Psoas muscle (tissue), 7 donors: ENCODE measurements at regions not wholly inside any gene's neighbourhood (a gene's known extent, or its start where the extent isn't known, plus 50 kb on each side); places are given as distances from the start of the nearest gene placed in this dataset.

ENCODE experiments used
- ATAC-seq, 4 donors: fragments of 200-7000 bp; cut with Tn5 transposase; one replicate each; pipeline ENCODE4 v1.9.1; 2020; ENCODE audit warnings: moderate library complexity in 3 of 4, mild to moderate bottlenecking in 2 of 4
- DNase-seq, 2 donors: peaks; one replicate each; pipeline ENCODE4 v3.0.0-alpha.2; 2020
- H3K27ac ChIP-seq: fragments of 200-600 bp; one replicate; pipeline ENCODE4 v1.8.0; 2022
- H3K27me3 ChIP-seq, 3 donors: fragments of 200-600 bp in 1 of 3; one replicate each; pipeline versions ENCODE4 v1.6.1 to v1.8.0; 2013 to 2022; ENCODE audit warnings: low read length in 2 of 3, mild to moderate bottlenecking in 2 of 3, moderate library complexity in 1 of 3; ENCODE audit not compliant: insufficient read depth in 3 of 3
- H3K36me3 ChIP-seq, 2 donors: fragments of 200-600 bp in 1 of 2; one replicate each; pipeline versions ENCODE4 v1.6.1 to v1.8.0; 2013 to 2022; ENCODE audit warnings: low read depth in 1 of 2, mild to moderate bottlenecking in 1 of 2, moderate library complexity in 1 of 2; ENCODE audit not compliant: insufficient read depth in 1 of 2
- H3K4me1 ChIP-seq: fragments of 200-600 bp; one replicate; pipeline ENCODE4 v1.8.0; 2022
- H3K4me3 ChIP-seq: fragments of 200-600 bp; one replicate; pipeline ENCODE4 v1.8.0; 2022; ENCODE audit warnings: mild to moderate bottlenecking
- H3K9me3 ChIP-seq: fragments of 200-600 bp; one replicate; pipeline ENCODE4 v1.8.0; 2022
- CTCF ChIP-seq: fragments of 200-600 bp; IDR thresholded peaks from one replicate; pipeline ENCODE4 v1.8.0; 2022; ENCODE audit warnings: antibody characterized with exemption
- WGBS, 3 donors: extraction: QIAGEN DNeasy Blood & Tissue Kit; methylation state at CpG; one replicate each; pipeline versions ENCODE4 v1.1.6 to v1.1.7; 2013; 5-methylcytosine and 5-hydroxymethylcytosine counted together
- intact Hi-C, 2 donors: fragments of 100-400 bp; cut with DNase I; formaldehyde crosslinking; loops; one replicate each; pipeline versions ENCODE4 v1.11.0 to v1.14.2; 2022
- donor health status: healthy with polysubstance abuse.
- donor health status: DM: no; HTN: no; CAD: no; lungs with moderate emphysema.
- donor health status: Bipolar disorder and iron deficiency.
- donor health status: healthy.
- donor health status: DM: yes; HTN: yes; CAD: no.
- donor health status: DM: no; HTN: no; CAD: no.
- donor health status: DM: yes; HTN: yes; CAD: no.

- TF ChIP-seq CTCF = peak; percentile 20
- Histone ChIP-seq H3K36me3 (no peaks in the 10 kb centered on the region), H3K27me3 (peaks cover 0 to 32% (median 5%) of the 10 kb centered on the region in 3 donors), H3K27ac (no peak overlapping the region), H3K4me3 (no peak overlapping the region), H3K9me3 (peaks cover 14% of the 10 kb centered on the region), H3K4me1 (no peaks in the 10 kb centered on the region)
- intact Hi-C loops = no loop called here
- 14 to 21% (median 19%) methylated on average over 7 of the region's 7 CpGs for WGBS, 3 donors
- DNase-seq (no peak), ATAC-seq (no peak)
These were observed 143.2 kb downstream of the PTPRU start for GRCh38 chr1:29379443-29380073.
